ENCODE measurements at regions not wholly inside any gene's neighbourhood (a gene's known extent, or its start where the extent isn't known, plus 50 kb on each side); places are given as distances from the start of the nearest gene placed in this dataset.

DNA sequence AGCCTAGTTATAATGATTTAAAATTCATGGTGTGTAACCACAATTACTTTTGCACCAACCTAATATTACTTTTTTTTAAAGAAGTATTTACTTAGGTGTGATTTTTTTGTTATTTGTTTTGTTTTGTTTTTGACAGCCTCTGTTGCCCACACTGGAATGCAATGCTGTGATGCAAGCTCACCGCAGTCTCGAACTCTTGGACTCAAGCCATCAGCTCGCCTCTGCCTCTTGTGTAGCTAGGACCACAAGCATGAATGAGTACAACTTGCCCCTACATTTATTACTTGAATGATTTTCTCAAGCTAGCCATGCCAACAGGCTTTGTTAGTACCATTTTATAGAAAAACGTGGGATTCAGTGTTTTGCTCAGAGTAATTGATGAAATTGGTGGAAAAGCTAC, 488.8 kb upstream of the CPEB2 start:
- TF ChIP-seq POLR2A (IDR thresholded peaks at IDR 0.05) (no peak), POLR2AphosphoS5 (IDR thresholded peaks at IDR 0.05; ENCODE audit: insufficient read depth in 1 of 2, low read depth in 1 of 2) (no peak)
- TF ChIP-seq, protein P1, sequence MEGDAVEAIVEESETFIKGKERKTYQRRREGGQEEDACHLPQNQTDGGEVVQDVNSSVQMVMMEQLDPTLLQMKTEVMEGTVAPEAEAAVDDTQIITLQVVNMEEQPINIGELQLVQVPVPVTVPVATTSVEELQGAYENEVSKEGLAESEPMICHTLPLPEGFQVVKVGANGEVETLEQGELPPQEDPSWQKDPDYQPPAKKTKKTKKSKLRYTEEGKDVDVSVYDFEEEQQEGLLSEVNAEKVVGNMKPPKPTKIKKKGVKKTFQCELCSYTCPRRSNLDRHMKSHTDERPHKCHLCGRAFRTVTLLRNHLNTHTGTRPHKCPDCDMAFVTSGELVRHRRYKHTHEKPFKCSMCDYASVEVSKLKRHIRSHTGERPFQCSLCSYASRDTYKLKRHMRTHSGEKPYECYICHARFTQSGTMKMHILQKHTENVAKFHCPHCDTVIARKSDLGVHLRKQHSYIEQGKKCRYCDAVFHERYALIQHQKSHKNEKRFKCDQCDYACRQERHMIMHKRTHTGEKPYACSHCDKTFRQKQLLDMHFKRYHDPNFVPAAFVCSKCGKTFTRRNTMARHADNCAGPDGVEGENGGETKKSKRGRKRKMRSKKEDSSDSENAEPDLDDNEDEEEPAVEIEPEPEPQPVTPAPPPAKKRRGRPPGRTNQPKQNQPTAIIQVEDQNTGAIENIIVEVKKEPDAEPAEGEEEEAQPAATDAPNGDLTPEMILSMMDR (IDR thresholded peaks at IDR 0.05), result no peak
- H3K4me3 ChIP-seq, result no peak overlapping the region

DNA sequence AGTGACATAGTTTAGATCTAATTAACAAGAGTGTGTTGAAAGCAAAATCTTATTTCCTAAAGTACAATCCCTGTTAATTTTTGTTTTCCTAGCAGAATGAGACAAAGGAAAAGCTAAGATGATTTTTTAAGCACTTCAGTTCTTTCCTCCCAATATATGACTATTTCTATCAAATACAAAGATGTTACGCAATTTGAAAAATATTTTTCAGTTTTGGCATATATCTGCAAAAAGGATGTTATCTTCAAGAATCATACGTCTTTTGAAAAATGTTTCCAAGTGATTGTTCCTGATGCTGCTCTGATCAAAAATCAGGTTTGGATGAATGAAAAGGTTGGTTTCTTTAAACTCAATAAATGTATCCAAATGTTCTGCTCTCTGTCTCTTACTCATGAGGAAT, 486.7 kb upstream of the CPEB2 start:
- no peak for DNase-seq (ENCODE audit: extremely low spot score in 2 of 2)
- intact Hi-C loops (cut with DNase I), result no loop called here
- no peak overlapping the region for H3K4me3 ChIP-seq
- TF ChIP-seq, protein P1 (IDR thresholded peaks at IDR 0.05), result no peak
- TF ChIP-seq POLR2AphosphoS5 (IDR thresholded peaks at IDR 0.05; ENCODE audit: insufficient read depth in 1 of 2, low read depth in 1 of 2) (no peak), POLR2A (IDR thresholded peaks at IDR 0.05) (no peak)
- no peaks in the 10 kb centered on the region for H3K9me3 ChIP-seq
- H3K4me1 ChIP-seq, result no peaks in the 10 kb centered on the region
- H3K36me3 ChIP-seq, result no peaks in the 10 kb centered on the region
- no peak overlapping the region for H3K27ac ChIP-seq
- H3K27me3 ChIP-seq, result no peaks in the 10 kb centered on the region

More for the DNA sequence above, 488.8 kb upstream of the CPEB2 start:
- Histone ChIP-seq H3K27ac (no peak overlapping the region), H3K27me3 (no peaks in the 10 kb centered on the region), H3K36me3 (no peaks in the 10 kb centered on the region), H3K4me1 (no peaks in the 10 kb centered on the region), H3K9me3 (no peaks in the 10 kb centered on the region)
- intact Hi-C loops (cut with DNase I), result no loop called here
- DNase-seq (ENCODE audit: extremely low spot score in 2 of 2), result no peak

DNA sequence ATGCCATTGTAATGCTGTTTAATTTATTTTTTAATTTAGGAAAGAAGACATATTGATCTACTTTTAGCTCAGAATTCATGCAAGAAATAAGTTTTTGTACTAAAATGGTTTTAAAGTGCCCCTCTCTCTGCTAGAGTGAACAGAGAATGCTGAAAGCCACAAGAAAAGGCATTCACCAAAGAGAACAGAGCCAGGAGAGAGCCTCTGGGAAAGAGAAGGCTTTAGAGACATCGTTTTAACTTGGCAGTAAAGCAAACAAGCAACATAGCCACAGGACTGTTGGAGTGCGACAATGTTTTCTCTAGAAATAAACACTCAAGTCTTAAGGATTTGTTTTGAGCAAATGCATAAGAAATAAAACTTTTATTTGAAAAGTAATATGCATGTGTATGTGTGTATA, 484.1 kb upstream of the CPEB2 start:
- H3K9me3 ChIP-seq, result no peaks in the 10 kb centered on the region
- H3K4me3 ChIP-seq, result no peak overlapping the region
- H3K36me3 ChIP-seq, result no peaks in the 10 kb centered on the region
- intact Hi-C loops (cut with DNase I), result no loop called here
- no peak for DNase-seq (ENCODE audit: extremely low spot score in 2 of 2)
- no peaks in the 10 kb centered on the region for H3K4me1 ChIP-seq
- no peak overlapping the region for H3K27ac ChIP-seq
- no peaks in the 10 kb centered on the region for H3K27me3 ChIP-seq
- TF ChIP-seq POLR2AphosphoS5 (IDR thresholded peaks at IDR 0.05; ENCODE audit: insufficient read depth in 1 of 2, low read depth in 1 of 2) (no peak), POLR2A (IDR thresholded peaks at IDR 0.05) (no peak)
- TF ChIP-seq, protein P1 (IDR thresholded peaks at IDR 0.05), result no peak

DNA sequence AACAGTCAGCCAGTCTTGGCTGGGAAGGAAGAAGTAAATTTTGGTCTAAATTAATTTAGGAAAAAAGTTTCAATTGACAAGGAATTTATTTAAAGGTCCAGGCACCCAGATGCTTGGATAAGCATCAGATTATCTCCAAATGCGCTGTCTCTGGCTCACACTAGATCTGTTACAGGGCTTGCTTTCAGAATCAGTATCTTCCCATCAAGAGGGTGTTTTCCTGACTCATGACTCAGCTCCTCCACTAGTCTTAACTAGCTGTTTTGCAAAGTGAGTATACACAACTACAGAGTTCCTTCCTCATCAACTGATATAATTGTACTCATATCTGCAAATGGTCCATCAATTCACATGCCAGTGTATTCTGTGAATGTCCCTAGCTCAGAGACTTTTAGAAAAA, 482.1 kb upstream of the CPEB2 start:
- H3K27ac ChIP-seq, result no peak overlapping the region
- intact Hi-C loops (cut with DNase I), result no loop called here

DNA sequence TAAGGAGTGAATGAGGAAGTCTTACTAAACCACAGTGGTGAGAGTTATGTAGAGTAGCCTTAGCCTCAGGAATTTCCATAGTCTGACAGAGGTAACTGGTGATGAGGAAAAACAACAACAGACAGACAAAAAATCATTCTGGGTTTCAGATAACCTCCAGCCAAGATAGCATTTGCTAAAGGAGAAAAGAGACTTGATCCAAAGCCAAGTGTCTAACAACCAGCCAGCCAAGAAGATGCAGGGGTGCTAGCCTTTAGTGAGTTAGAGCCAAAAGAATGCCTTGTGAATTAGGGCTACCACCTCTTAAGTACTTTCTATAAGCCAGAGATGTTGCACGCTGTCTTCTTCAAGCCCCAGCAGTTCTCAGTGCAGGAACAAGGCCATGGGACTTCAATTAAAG, 478.0 kb upstream of the CPEB2 start:
- intact Hi-C loops (cut with DNase I), result no loop called here
- TF ChIP-seq, protein P1 (IDR thresholded peaks at IDR 0.05), result no peak
- TF ChIP-seq POLR2A (IDR thresholded peaks at IDR 0.05) (no peak), POLR2AphosphoS5 (IDR thresholded peaks at IDR 0.05; ENCODE audit: insufficient read depth in 1 of 2, low read depth in 1 of 2) (no peak)

More for the DNA sequence above, 482.1 kb upstream of the CPEB2 start:
- no peak for TF ChIP-seq POLR2A (IDR thresholded peaks at IDR 0.05)
- no peak for TF ChIP-seq POLR2AphosphoS5 (IDR thresholded peaks at IDR 0.05; ENCODE audit: insufficient read depth in 1 of 2, low read depth in 1 of 2)
- DNase-seq (ENCODE audit: extremely low spot score in 2 of 2), result no peak
- Histone ChIP-seq H3K4me3 (no peak overlapping the region), H3K4me1 (no peaks in the 10 kb centered on the region), H3K27me3 (no peaks in the 10 kb centered on the region), H3K36me3 (no peaks in the 10 kb centered on the region), H3K9me3 (no peaks in the 10 kb centered on the region)

More for the DNA sequence above, 478.0 kb upstream of the CPEB2 start:
- Histone ChIP-seq H3K9me3 (no peaks in the 10 kb centered on the region), H3K27ac (no peak overlapping the region), H3K27me3 (no peaks in the 10 kb centered on the region), H3K4me1 (no peaks in the 10 kb centered on the region), H3K4me3 (no peak overlapping the region), H3K36me3 (no peaks in the 10 kb centered on the region)
- DNase-seq (ENCODE audit: extremely low spot score in 2 of 2), result no peak

All from vagina (tissue), 2 donors.